ENCODE measurements at regions not wholly inside any gene's neighbourhood (a gene's known extent, or its start where the extent isn't known, plus 50 kb on each side); places are given as distances from the start of the nearest gene placed in this dataset.

DNA sequence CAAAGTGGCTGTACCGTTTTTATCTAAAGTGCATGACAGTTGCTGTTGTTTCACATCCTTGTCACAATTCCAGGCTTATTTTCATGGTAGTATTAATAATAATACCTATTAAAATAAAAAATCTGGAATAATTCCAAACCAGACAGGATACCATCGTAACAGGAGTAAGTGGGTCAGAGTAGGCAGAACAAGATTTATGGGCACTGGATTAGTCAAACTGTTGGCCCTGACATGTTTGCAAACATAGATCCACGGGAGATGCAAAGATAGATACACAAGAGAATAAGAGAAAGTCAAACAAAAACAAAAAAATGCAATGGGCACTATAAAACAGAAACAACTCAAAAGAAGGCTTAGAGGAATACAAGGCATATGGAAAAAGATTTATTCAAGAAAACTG, 449.5 kb upstream of the HS3ST1 start:
- H3K4me2 ChIP-seq (ENCODE audit: insufficient read depth, low read length) = no peak overlapping the region
- H3K9me1 ChIP-seq (ENCODE audit: control insufficient read depth, insufficient read depth, low read length) = no peaks in the 10 kb centered on the region
- no peak overlapping the region for H3K9ac ChIP-seq (ENCODE audit: insufficient read depth in 1 of 2, low read depth in 2 of 2, low read length in 2 of 2)
- no peaks in the 10 kb centered on the region for H3K27me3 ChIP-seq (ENCODE audit: control insufficient read depth in 2 of 2, insufficient read depth in 2 of 2, low read length in 2 of 2)
- FAIRE-seq (no peak), DNase-seq (ENCODE audit: extremely low read depth in 1 of 4, low spot score in 3 of 4) (no peak), ATAC-seq (no peak)
- no peaks in the 10 kb centered on the region for H3K36me3 ChIP-seq (ENCODE audit: control insufficient read depth, insufficient read depth, low read length)
- TF ChIP-seq SP1 (CRISPR knock-in tag; IDR thresholded peaks at IDR 0.05) (no peak), NCOA1 (IDR thresholded peaks at IDR 0.05; ENCODE audit: low read depth) (no peak), SIN3A (IDR thresholded peaks at IDR 0.05; ENCODE audit: borderline replicate concordance in 2 of 2, control insufficient read depth in 1 of 2, low read depth in 2 of 2, low read length in 2 of 2) (no peak), PTTG1 (tag; IDR thresholded peaks at IDR 0.05; ENCODE audit: low read depth) (no peak), TAF9B (IDR thresholded peaks at IDR 0.05; ENCODE audit: partially characterized antibody) (no peak), MYC (IDR thresholded peaks at IDR 0.05; ENCODE audit: low read depth, low read length) (no peak), MYC (CRISPR knock-in tag; IDR thresholded peaks at IDR 0.05; ENCODE audit: borderline replicate concordance, low read depth) (no peak), YBX1 (IDR thresholded peaks at IDR 0.05) (no peak), ZSCAN32 (CRISPR knock-in tag; IDR thresholded peaks at IDR 0.05) (no peak), POLR3G (IDR thresholded peaks at IDR 0.05; ENCODE audit: extremely low read depth, insufficient read length, insufficient replicate concordance) (no peak), PHF8 (IDR thresholded peaks at IDR 0.05; ENCODE audit: borderline replicate concordance, low read length) (no peak), SP2 (IDR thresholded peaks at IDR 0.05; ENCODE audit: extremely low read depth, low read depth, low read length, poor library complexity, severe bottlenecking) (no peak), HSF4 (CRISPR knock-in tag; IDR thresholded peaks at IDR 0.05; ENCODE audit: borderline replicate concordance) (no peak), MCM5 (IDR thresholded peaks at IDR 0.05; ENCODE audit: low read depth) (no peak)
- TF ChIP-seq, protein P1, sequence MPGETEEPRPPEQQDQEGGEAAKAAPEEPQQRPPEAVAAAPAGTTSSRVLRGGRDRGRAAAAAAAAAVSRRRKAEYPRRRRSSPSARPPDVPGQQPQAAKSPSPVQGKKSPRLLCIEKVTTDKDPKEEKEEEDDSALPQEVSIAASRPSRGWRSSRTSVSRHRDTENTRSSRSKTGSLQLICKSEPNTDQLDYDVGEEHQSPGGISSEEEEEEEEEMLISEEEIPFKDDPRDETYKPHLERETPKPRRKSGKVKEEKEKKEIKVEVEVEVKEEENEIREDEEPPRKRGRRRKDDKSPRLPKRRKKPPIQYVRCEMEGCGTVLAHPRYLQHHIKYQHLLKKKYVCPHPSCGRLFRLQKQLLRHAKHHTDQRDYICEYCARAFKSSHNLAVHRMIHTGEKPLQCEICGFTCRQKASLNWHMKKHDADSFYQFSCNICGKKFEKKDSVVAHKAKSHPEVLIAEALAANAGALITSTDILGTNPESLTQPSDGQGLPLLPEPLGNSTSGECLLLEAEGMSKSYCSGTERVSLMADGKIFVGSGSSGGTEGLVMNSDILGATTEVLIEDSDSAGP (CRISPR knock-in tag; IDR thresholded peaks at IDR 0.05) = no peak
- TF ChIP-seq, protein P2, sequence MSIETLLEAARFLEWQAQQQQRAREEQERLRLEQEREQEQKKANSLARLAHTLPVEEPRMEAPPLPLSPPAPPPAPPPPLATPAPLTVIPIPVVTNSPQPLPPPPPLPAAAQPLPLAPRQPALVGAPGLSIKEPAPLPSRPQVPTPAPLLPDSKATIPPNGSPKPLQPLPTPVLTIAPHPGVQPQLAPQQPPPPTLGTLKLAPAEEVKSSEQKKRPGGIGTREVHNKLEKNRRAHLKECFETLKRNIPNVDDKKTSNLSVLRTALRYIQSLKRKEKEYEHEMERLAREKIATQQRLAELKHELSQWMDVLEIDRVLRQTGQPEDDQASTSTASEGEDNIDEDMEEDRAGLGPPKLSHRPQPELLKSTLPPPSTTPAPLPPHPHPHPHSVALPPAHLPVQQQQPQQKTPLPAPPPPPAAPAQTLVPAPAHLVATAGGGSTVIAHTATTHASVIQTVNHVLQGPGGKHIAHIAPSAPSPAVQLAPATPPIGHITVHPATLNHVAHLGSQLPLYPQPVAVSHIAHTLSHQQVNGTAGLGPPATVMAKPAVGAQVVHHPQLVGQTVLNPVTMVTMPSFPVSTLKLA (conservative IDR thresholded peaks at IDR 0.05) = no peak
- TF ChIP-seq, protein P3, sequence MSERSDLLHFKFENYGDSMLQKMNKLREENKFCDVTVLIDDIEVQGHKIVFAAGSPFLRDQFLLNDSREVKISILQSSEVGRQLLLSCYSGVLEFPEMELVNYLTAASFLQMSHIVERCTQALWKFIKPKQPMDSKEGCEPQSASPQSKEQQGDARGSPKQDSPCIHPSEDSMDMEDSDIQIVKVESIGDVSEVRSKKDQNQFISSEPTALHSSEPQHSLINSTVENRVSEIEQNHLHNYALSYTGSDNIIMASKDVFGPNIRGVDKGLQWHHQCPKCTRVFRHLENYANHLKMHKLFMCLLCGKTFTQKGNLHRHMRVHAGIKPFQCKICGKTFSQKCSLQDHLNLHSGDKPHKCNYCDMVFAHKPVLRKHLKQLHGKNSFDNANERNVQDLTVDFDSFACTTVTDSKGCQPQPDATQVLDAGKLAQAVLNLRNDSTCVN (CRISPR knock-in tag; IDR thresholded peaks at IDR 0.05) = no peak
- no TSS peak for BruUV-seq (replicated peaks)
- H3K4me1 ChIP-seq (replicated peaks in 1 of 2; ENCODE audit: control insufficient read depth in 2 of 2, insufficient read depth in 2 of 2, low read length in 2 of 2) = no peaks in the 10 kb centered on the region
- no peak overlapping the region for H3K4me3 ChIP-seq
- in situ Hi-C loops (cut with MboI) (no loop called here), intact Hi-C loops (cut with micrococcal nuclease) (no loop called here)
- 2% methylated on average over 3 of the region's 3 CpGs for WGBS (ENCODE audit: insufficient coverage, low coverage, missing lambda C conversion rate)
- CTCF ChIA-PET (ENCODE audit: low intra/inter-chr PET ratio) = no interaction called here
- no peaks in the 10 kb centered on the region for H3K9me3 ChIP-seq (replicated peaks; ENCODE audit: control insufficient read depth, insufficient read depth, low read depth, low read length)
- H3K79me2 ChIP-seq (ENCODE audit: control insufficient read depth, insufficient read depth, low read length) = no peaks in the 10 kb centered on the region
- POLR2A ChIA-PET = no interaction called here
- no peaks in the 10 kb centered on the region for H4K20me1 ChIP-seq (replicated peaks; ENCODE audit: control insufficient read depth, insufficient read depth, low read length)
- H2AFZ ChIP-seq (ENCODE audit: low read depth, low read length) = no peak overlapping the region
- no peak overlapping the region for H3K27ac ChIP-seq (ENCODE audit: extremely low read depth, low read depth, low read length)

All from K562 (cell line).